ENCODE measurements at regions not wholly inside any gene's neighbourhood (a gene's known extent, or its start where the extent isn't known, plus 50 kb on each side); places are given as distances from the start of the nearest gene placed in this dataset.
"Not testable (repeated sequence)": the region's sequence is repeated elsewhere in the genome, so short reads cannot be mapped to it uniquely, and the experiment has no call there.

DNA sequence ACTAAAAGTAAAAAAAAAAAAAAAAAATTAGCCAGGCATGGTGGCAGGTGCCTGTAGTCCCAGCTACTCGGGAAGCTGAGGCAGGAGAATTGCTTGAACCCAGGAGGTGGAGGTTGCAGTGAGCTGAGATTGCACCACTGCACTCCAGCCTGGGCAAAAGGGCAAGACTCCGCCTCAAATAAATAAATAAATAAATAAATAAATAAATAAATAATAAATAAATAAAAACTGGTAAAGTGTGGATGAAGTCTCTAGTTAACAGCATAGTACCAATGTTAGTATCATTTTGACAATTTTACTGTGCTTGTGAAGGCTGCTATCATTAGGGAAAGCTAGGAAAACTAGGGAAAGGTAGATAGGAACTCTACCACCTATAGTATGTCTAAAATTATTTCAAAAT is 581.0 kb upstream of the ID4 start:
- DNase-seq (ENCODE audit: low read depth), result not testable (repeated sequence)

DNA sequence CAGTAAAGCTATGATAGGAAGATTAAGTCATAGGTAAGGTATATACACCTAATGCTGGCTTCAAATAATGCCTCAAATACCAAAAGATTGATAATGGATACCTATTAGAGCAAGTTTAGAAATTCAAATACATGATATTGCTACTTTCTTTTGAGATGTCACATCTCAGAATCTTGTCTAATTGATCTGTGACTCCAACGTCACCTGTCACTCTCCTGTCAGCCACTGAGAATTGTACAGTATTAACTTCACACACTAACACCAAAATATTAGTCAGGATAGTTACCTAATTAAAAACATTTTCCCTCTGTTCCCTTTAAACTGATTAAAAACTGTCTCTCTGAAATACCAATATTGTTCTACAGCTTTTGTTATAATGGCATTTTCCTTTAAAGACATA is 575.5 kb upstream of the ID4 start:
- no peak for DNase-seq (ENCODE audit: low read depth)

DNA sequence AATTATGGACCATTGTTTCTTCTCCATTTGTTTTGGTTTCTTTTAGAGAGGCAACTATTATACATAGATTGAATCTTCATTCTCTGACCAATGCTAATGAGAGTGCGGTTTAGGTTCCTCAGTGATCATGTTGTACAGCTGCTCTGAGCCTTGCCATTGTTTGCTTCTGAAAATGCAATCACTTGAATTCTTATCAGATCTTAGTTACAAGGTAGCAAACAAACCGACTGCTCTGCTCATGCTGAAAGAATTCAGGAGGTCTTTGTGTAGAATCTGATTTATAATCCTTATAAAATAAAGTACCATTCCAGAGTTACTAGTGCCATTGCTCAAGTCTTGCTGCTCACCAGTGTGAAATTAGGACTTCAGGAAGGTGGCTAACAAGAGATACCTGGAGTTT is 569.1 kb upstream of the ID4 start:
- DNase-seq (ENCODE audit: low read depth), result no peak

DNA sequence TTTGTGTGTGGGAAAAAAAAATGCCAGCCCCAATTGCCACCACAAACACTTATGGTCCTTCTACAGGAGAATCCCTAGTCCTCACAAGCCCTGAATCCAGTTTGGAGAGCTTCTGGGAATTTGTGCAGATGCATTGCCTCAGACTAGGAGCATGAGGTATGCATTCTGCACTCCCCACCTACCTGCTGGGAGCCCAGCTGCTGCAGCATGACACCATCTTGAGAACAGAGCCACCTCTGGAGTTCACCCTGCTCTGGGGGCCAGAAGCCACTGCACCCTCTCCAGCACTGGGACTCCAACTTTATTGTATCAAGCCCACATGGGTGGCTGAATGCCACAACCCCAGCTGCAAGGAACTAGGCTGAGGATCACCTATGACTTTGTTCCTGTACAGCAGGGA is 568.5 kb upstream of the ID4 start:
- DNase-seq (ENCODE audit: low read depth), result no peak

DNA sequence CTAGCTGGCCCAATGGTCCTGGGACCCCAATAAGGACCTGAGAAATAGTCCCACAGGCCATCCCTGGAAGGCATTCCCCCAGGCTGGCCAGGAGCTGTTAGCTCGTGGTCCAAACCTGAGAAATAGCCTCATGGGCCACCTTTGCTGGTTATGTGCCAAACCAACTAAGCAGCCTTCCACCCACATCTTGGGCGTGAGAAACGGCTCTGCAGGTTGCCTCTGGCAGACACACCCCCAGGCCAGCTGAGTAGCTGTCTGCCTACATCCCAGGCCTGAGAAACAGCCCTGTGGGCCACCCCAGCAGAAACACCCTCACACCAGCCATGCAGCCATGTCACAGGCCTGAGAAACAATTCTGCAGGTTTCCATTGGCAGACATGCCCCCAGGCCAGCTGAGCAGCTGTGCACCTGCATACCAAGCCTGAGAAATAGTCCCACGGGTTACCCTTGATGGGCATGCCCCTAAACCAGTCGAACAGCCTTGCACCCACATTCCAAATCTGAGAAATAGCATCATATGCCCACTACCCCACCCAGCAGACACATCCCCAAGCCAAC is 567.8 kb upstream of the ID4 start:
- DNase-seq (ENCODE audit: low read depth), result no peak

DNA sequence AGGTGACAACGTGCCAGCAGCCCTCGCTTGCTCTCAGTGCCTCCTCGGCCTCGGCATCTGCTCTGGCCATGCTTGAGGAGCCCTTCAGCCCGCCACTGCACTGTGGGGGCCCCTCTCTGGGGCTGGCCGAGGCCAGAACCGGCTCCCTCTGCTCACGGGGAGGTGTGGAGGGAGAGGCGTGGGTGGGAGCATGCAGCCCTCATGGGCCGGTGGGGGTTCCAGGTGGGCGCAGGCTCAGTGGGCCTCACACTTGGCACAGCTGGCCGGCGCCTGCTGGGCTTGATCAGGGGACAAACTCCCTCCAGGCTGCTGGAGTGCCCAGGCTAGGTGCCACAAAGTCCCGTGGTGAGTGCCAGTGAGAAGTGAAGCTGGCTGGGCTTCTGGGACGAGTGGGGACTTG is 566.6 kb upstream of the ID4 start:
- no peak for DNase-seq (ENCODE audit: low read depth)

DNA sequence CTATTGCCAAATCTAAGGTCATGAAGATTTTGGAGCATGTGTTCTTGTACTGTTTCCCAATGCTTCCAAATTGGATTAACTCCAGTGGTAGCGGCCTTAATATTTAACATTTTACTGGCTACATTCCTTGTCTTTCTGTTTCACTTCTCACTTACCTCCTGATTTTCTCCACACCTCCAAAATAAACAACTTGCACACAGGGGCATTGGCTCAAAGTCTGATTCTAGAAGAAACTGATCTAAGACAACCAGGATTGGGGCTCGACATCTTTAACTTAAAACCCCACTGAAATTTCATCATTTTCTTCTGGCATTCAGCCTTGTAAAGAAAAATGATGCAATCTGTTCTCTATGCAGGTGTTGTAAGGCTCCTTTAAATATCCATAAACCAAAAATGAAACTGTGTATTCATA is 557.9 kb upstream of the ID4 start:
- DNase-seq (ENCODE audit: low read depth), result no peak

DNA sequence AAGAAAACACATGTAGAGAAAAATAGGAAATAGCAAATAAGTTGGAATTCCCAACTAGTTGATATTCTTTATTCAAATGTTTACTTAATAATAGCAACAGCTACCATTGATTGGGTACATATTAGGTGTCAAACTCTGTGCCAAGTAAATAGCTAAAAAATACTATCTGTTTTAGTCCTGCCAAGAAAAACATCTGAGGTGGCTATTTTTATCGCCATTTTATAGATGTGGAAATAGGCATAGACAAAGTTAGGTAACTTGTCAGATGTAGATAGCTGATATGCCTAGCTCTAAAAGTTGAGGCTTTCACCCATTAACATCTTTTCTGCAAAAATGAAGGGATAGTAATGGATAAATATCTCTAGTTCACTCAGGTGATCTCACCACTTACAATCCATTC is 549.2 kb upstream of the ID4 start:
- no peak for DNase-seq (ENCODE audit: low read depth)

DNA sequence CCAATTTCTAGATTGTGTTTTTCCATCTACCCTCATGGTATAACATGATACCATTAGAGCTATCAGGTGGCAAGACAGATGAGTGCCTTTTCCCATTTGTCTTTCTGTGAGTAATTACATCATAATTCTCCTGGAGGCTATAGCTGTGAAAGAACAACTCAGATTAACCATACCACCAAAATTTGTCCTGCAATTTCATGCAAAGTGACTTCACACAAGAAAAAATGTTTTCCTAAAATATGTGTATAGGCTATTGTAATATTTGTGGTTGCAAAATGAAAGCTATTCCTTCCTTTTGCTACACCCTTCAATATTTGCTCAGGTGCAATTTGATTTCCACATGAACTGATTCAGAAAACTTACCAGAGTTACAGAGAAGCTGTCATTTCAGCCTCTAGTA is 547.7 kb upstream of the ID4 start:
- DNase-seq (ENCODE audit: low read depth), result no peak

DNA sequence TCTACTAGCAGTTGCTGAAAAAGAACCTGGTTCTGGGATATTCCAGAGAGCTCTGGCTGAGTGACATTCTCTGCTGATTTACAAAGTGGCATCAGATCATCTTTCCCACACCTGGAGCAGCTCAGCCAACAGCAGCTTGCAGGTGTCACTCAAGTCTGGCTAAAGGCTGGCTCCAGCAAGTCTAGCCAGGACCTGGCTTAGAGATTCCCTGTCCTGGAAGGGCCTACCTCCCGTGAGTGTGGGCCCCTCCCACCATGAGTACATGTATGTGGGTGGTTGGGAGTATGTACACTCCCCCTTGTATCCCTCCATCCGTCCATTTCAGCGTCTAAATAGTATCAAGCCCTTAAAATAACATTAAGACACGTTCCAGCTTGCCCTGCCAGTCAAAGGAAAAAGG is 539.3 kb upstream of the ID4 start:
- DNase-seq (ENCODE audit: low read depth), result no peak

DNA sequence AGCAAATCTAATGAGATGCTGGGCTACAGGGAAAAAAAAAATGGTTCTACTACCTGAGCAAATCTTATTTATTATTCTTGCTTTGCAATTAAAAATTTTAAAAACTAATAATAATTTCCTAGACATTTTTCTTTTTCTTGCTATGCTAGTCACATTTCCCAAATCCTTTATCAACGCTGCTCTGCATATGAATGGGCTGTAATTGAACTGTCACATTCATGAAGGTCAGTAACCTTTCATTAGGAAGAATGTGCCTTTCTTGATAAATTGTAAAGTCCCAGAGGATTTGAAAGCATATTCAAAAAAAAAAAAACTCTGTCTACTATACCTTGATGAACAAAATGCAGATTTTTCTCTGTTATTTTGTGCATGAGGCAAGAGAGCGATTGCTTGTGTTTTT is 538.7 kb upstream of the ID4 start:
- no peak for DNase-seq (ENCODE audit: low read depth)

DNA sequence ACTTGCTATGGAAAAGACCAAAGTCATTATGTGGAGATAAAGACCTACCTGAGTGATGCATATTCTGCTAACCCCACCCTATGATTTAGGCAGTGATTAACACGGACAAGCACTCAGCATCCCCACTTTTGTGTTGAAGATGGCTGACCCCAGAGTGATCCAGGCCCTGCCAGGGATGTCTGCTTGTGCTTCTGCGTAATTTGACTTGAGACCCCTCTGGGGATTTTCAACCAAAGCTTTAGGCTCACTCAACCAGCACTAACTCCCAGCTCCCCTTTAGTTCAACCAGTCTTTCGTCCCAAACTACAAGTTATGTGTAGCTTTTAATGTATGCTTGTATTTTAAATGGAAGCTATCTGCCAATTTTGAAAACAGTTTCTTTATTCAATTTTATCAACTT is 538.0 kb upstream of the ID4 start:
- DNase-seq (ENCODE audit: low read depth), result no peak

DNA sequence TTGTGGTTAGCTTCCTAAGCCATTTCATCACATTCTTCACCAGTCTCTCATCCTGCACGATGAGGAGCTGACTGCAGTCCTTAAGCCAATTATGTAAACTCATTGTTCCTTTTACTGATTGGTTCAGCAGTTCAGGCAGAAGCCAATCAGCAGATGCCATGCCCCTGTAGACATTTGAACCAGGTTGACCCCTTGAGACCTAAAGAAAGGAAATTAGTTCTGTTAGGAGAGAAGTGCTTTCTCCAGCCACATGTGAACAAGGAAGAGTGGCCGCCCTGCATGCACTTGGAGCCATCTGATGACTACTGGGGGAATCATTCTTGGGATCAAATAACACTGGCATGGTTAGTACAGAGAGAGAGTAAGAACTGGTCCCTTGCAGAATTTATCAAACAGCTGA is 535.2 kb upstream of the ID4 start:
- DNase-seq (ENCODE audit: low read depth), result no peak

DNA sequence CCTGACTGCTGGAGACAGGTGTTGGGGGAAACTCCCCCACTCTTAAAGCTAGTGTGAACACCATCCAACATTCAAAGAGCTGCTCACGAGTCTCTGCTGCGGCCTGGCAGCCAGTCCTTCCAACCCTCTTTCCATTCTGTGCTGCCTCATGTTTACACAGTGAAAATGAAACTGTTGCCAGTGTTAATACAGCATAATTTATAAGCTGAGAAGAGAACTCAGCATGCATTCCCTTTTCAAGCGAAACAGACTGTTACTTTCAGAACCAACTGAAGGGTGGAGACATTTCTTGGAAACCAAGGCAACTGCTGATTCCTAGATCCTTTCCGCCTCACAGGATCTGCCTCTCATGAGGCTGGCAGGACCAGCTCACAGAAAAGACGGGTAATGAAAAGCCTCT is 533.8 kb upstream of the ID4 start:
- DNase-seq (ENCODE audit: low read depth), result no peak

DNA sequence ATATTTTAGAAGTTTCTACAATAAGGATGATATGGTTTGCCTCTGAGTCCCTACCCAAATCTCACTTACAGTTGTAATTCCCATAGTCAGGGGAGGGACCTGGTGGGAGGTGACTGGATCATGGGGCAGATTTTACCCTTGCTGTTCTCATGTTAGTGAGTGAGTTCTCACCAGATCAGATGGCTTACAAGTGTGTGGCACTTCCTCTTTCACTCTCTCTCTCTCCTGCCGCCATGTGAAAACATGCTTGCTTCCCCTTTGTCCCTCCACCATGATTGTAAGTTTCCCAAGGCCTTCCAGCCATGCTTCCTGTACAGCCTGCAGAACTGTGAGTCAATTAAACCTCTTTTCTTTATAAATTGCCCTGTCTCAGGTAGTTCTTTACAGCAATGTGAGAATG is 527.5 kb upstream of the ID4 start:
- DNase-seq (ENCODE audit: low read depth), result no peak

DNA sequence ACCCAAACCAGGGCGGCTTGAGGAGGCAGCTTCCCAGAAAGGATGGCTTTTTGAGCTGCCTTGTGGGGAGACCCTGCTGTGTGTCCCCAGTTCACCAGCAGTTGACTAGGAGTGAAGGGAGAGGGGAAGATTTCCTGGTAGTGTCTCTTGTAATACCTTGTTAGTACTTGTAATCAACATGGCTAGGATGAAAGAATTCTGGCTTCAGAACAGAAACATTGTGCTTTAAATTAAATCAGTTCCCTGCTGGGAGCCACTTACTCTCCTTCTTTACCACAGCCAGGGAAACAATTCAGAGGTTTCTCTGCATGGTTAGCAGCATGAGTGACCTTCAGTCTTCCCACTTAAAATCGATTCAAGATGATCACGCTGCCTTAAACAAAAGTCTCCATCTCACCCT is 525.4 kb upstream of the ID4 start:
- no peak for DNase-seq (ENCODE audit: low read depth)

DNA sequence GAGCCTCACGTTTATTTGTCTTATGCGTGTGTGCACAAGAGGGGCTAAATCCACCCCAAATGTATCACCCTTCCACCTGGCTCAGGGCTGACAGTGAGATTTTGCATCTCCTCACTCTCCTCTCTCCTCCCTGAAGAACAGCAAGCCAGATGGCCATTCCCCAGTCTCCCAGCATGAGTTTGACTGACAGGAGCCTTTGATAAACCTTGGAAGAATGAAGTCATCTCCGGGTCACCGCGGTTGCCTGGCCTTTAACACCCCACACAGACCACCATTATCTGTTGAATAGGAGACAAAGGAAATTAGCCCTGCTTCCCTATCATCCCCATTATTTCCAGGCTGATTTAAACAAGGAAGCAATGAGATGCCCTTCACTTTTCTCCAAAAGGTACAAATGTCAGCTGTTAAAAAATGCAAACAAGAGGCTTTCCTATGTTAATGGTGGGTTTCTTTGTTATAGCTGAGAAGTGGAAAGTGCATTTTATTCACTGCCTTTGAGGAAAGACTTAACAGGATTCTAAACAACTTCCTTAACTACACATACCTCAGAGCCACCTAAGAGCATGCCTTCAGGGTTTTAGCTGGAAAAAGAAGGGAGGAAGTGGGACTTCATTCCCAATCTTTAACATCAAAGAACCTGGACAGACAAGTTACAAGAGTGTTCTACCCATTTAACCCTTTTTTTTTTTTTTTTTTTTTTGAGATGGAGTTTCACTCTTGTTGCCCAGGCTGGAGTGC is 524.8 kb upstream of the ID4 start:
- DNase-seq (ENCODE audit: low read depth), result no peak

DNA sequence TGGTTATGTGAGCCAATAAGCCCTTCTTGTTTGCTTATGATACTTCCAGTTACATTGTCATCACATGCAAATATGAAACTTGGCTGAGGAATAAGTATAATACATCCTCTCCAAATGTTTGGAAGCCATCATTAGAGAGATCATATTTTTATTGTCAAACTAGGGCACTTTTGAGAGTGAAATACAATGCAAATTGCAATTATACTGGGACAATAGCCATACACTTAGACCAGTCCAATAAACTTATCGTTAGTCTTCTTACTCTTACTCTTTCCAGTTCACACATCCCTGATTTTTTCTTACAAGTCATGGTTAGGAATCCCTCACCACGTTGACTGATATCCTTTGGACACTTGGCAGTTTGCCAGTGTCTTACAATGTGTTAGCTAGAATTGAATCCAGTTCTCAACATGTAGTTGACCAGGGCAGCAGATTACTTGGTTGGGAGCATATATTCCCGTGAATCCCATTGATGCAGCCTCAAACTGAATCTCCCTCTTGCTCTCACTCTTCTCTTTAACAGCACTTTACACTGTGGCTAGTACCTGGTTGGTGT is 519.7 kb upstream of the ID4 start:
- no peak for DNase-seq (ENCODE audit: low read depth)

DNA sequence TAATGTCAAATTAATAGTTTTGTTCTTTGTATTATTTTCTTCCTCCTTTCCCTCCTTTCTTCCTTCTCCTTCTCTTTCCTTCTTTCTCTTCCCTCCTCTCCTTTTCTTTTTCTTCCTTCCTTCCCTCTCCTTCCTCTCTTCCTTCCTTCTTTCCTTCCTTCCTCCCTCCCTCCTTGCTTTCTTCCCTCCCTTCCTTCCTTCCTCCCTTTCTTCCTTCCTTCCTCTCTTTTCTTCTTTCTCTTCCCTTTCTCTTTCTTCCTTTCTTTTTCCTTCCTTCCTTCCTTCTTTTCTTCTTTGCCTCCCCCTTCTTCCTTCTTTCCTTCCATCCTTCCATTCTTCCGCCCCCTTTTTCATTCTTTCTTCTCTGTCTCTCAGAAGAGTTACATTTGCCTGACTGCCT is 518.2 kb upstream of the ID4 start:
- DNase-seq (ENCODE audit: low read depth), result no peak

DNA sequence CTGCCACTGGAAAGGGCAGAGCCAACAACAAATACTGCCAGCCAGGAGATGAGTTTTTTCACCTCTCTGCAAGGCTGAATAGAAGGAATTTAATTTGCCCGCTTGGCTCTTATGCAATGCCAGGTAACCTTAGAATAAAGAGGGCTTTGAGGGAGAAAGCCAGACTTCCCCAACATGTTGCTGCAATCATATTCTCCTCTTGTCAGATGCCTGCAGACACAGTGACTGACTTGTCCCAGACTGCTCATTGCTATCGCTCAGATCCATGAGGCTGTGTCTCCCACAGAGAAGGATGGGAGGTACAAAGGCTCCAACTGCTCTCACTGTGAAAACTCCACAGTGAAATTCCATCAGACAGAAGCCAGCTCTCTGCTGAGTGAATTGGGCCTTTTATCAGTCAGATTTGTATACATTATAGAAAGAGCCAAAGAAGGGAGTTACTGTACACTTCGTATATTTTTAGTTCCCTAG is 517.0 kb upstream of the ID4 start:
- DNase-seq (ENCODE audit: low read depth), result no peak

DNA sequence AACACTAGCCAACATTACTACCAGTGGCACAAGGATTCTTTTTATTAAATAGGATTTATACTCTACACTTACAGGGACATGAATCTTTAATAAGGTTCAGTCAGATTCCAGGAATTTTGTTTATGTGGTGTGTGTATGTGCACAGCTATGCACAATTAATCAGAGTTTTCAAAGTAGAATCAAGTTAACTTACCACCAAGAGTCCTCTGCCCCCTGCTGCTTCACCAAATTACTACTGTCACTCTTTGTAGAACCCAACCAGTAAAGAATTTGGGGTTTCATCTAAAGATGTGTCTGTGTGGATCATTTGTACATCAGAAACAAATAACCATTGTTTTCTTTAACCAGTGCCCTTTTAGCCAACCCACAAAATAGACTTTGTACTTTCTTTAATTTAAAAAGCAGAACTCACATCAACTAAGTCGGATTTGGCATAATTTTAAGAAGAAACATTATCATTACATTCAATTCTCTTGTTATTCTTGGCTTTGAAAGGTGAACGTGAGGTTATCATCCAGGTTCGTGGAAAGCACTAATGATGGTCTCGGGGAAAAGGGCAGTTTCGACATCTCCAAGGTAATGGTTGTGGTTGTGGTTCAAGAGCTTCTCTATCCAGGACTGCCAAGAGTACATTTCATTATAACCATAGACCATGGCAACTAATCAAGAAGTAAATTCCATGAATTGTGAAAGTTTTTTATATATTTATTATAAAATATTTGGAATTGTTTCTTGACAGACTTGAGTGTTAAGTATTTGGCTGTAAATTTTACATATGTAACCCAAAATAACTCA is 514.3 kb upstream of the ID4 start:
- DNase-seq (ENCODE audit: low read depth), result no peak

DNA sequence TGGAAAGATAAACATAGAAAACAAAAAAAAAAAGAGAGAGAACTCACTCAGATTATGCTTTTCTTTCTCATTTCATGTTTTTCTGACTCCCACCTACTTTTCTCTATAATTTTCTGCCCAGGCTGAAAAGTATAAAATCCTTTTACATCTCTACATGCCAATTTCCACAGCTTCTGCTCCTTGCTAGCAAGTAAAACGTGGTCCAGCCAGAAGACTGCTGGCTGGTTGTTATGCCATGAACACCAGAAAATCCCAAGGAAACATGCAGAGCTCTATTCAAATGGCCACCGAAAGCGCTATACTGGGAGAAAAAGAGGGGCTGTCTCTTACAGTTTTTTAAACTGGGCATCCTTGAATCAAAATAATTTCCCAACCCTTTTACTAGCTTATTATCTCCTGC is 512.8 kb upstream of the ID4 start:
- DNase-seq (ENCODE audit: low read depth), result no peak

DNA sequence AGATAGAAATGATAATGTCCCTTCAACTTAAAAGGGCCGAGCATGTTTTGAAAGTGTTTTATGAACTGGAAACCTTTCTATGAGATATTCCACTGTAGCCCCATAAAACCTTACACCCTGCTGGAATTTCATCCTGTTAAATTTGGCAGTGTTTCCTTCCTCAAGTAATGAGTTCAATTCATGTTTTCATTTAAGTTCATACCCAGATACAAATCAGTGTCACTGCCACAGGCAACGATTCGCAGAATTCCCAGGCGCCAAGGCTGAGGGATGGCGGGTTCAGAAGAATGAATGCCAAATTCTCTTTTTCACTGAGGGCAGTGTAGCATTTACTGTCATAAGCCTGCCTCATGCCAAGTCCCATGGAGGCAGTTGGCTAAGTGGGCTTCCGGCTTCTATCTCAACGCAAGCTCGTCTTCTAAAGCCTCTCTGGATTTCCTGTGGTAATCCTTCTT is 511.8 kb upstream of the ID4 start:
- no peak for DNase-seq (ENCODE audit: low read depth)
